ENCODE measurements at regions not wholly inside any gene's neighbourhood (a gene's known extent, or its start where the extent isn't known, plus 50 kb on each side); places are given as distances from the start of the nearest gene placed in this dataset.

DNA sequence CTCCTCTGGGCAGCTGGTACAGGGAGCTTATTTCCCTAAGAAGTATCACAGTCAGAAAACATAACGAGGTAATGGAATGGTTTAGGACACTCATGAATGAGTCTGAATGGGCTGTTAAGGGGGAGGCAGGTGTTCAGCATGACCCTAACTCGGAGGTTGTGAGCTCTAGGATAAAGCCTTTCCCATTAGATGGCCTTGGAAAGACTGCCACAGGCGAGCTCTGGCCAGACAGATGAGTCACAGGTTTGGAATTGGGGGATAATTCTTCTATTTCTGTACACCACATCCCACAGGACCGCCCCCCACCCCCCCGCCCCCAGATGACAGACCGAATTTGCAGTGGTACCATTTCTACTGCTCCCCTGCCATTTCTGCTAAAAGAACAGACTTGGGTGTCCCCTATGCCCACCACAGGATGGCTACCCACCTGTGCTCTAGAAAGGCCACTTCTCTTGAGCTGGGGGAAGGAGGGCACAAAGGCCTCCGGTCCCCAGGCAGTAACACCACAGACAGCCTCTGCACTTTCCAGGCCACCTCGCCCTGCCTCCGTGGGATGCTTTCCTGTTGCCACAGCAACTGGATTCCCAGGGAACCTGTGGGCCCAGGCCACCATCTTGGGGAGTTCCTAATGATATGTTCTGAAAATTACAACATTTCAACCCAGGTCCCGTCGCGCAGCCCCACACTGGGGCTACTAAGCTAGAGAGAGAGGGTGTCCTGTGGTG, 76.7 kb downstream of the TRIM29 start:
- no peak for DNase-seq

GRCh38 chr11:120060512-120060911, 77.4 kb downstream of the TRIM29 start:
- no peak for DNase-seq

- no peak for DNase-seq
These were observed 79.0 kb downstream of the TRIM29 start for GRCh38 chr11:120058931-120059330.

- DNase-seq, result no peak
These were observed 80.0 kb downstream of the TRIM29 start for GRCh38 chr11:120057595-120058581.

GRCh38 chr11:120057028-120057330, 80.9 kb downstream of the TRIM29 start:
- DNase-seq, result no peak

DNA sequence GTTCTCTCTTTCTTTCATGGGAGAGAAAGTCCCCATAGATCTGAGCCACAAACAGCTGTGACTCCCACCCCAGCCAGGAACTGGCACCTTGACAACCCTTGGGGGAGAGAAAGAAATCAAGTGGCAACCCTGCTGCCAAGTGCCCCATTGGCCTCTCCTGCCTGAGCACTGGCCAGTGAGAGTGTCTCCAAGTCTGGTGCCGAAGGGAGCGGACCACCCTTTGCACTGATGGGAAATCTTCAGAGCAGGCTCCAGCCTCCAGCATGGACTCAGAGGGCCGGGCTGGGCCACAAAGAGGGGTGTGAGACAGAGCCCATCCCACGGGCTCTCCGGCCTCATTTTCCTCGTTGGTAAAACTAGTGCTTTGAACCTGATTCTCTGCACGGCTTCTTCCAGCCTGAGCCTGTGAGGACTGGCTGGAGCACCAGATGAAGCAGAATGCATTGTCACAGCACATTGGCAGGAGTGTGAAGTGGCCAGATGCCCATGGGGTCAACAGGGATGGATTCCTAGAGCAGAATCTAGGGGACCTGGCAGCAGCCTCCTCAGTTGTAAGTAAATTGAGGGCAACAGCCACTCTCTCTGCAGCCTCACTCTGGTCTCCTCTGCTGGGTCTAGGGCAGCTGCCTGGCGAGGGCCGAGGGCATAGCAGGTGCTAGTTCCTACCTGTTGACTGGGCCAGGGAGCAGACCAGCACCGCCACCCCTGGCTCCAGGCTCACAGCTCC, 81.4 kb downstream of the TRIM29 start:
- DNase-seq, result no peak

GRCh38 chr11:120055646-120056045, 82.3 kb downstream of the TRIM29 start:
- DNase-seq, result no peak

DNA sequence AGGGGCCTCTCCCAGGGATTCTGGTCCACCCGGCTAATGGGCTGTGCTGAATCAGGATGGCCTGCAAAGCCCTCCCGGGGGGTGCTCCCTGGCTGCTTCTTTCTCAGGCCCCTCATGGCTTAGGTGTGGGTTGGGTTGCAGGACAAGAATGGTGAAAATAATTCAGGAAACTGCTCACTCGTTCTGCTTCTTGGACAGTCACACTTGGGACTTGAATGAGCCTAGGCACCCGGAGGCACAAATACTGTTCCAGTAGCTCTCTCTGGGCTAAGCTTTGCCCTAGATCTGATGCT, 83.2 kb downstream of the TRIM29 start:
- DNase-seq, result no peak

DNA sequence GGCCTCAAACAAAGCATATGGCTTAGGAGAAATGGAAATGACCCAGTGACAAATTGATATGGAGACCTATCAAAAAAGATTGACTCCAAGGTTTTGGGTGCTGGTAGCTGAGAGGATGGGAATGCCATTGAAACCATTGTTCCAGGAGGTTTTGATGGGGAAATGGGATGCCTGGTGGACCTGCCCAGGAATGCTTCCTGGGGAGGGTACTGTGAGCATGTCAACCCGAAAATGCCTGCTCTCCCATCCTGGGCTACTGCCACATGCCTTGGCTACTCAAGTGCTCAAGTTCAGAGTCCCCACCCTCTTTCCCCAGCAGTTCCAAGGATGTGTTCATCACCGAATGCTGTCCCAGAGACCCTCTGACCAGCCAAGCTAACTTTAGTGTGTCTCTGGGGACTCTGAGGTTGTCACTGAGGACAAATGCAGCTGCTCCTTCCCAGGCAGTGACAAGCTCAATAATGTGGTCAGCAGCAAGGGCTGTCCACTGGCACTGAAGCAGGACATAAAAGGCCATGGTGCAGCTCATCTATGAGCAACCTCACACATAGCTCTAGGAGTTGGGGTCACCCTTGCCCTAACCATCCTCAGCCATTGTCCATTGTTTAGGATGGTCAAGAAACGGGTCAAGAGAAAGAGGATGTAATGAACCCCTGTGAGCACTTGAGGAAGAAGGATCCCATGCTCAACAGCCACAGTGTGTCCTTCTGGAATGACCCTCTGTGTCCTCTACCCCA, 83.7 kb downstream of the TRIM29 start:
- no peak for DNase-seq

GRCh38 chr11:120052196-120052775, 85.6 kb downstream of the TRIM29 start:
- DNase-seq, result no peak

- DNase-seq, result no peak
These were observed 93.8 kb downstream of the TRIM29 start for GRCh38 chr11:120044011-120044675.

- DNase-seq, result no peak
These were observed 94.5 kb downstream of the TRIM29 start for GRCh38 chr11:120043328-120043945.

DNA sequence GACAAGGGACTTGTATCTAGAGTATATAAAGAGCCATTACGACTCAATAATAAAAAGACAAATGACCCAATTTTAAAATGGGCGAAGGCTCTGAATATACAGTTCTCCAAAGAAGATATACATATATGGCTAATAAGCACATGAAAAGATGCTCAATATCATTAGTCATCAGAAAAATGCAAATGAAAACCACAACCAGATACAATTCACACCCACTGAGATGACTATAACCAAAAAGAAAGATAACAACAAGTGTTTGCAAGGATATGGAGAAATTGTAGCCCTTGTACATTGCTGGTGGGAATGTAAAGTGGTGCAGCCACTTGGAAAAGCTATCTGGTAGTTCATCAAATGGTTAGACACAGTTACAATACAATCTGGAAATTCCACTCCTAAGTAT, 96.3 kb downstream of the TRIM29 start:
- DNase-seq, result no peak

DNA sequence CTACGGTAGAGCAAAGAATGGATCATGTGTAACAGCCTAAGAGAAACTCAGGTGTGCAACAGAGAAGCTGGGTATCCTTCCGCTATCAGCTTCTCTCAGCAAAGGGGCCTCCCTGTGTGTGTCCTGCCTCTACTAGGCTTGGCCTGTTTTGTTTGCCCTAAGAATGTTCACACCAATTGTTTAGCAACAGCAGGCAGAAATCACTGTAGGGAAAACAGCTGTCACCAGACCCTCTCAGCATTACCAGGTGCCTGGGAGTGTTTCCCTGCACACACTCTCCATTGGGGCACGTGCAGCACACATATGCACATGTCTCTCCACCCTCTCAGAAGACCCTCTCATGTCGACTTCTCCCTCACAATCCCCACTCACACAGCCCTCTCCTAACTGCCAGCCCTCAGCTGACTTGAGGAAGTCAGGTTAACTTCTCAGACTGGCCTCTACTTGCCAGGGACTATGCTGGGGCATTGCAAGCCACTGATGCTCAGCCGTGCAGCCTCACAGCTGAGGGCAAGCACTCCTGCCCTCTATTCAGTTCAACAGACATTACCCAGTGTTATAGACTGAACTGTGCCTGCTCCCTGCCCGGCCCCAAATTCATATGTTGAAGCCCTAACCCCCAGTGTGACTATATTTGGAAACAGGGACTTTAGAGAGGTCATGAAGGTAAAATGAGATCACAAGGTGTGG, 97.6 kb downstream of the TRIM29 start:
- DNase-seq, result no peak

DNA sequence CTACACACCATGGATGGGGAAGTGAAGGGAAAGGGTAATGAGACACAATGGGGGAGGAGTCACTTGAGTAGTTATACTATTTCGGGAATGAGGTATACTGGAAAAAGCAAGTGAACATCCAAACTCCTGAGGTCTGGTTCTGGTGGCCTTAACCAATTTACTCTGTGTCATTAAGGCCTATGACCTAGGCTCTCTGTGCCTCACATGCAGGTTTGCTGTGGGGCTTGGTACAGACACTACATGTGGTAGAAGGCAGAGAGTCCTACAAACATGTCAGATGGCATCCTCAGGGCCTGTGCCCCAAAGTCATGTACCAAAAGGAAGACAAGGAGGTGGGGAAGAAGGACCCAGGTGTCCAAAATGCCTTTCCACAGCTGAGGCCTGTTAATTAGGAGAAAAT, 98.9 kb downstream of the TRIM29 start:
- no peak for DNase-seq

DNA sequence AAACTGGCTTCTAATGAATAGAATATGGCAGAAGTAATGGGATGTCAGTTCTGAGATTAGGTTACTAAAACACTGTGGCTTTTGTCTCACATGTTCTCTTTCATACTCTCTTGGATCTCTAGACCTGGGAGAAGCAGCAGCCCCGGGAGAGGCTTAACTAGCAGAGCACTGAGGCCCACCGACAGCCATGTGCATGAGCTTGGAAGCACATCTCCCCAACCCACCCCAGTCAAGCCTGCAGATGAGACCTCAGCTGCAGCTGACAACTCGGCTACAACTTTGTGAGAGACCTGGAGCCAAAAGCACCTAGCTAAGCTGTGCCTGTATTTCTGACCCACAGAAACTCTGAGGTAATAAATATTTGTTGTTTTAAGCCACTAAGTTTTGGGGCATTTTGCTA, 100.8 kb downstream of the TRIM29 start:
- DNase-seq, result no peak

DNA sequence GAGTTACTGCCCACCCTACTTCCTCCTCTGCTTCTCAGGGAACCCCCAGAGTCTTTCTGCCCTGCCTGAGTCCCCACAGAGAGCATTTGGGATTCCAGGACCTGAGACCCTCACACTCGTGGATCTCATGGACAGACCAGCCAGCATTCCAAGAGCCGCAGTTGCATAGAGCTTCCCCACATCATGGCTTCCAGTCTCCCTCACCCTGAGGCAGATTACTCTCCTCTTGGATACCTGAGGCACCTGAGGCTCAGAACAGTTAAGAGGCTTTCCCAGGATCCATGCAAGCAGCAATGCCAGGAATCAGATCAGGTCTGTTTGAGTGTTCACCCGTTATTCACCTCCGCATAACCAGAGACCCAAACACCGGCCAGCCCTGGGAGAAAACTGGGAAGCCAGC, 102.2 kb downstream of the TRIM29 start:
- DNase-seq, result no peak

DNA sequence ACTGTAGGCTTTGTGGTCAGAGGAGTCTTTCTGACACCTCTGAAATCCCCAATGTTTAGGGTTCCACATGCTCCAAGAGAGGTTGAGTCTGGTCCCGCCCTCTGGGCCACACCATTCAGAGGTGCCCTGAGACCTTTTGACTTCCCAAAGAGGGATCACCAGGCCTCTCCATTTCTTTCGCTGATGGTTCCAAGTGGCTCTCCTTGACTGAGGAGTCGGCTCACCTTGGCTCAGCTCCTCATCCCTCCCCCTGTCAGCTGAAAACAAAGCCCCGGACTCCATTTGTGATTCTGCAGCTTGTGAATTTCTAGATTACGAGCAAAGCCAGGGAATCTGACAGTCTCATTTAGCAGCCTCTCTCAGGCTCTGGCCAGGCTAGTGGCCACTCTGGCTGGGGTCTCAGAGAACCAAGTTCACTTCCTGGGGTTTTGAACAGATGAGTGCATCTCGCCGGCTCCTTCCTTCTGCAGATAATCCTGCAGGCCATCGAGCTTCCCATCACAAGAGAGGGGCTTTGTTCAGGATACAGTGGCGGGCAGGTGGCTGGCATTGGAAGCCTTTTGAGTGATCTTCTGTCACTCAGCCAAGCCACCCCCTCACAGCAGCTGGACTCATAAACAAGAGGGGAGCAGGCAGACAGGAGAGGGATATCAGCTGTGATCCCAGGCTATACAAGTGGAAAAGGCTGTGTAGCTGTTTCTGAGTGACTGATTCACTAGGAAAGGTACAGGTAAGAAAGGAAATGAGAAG, 102.9 kb downstream of the TRIM29 start:
- DNase-seq, result no peak

DNA sequence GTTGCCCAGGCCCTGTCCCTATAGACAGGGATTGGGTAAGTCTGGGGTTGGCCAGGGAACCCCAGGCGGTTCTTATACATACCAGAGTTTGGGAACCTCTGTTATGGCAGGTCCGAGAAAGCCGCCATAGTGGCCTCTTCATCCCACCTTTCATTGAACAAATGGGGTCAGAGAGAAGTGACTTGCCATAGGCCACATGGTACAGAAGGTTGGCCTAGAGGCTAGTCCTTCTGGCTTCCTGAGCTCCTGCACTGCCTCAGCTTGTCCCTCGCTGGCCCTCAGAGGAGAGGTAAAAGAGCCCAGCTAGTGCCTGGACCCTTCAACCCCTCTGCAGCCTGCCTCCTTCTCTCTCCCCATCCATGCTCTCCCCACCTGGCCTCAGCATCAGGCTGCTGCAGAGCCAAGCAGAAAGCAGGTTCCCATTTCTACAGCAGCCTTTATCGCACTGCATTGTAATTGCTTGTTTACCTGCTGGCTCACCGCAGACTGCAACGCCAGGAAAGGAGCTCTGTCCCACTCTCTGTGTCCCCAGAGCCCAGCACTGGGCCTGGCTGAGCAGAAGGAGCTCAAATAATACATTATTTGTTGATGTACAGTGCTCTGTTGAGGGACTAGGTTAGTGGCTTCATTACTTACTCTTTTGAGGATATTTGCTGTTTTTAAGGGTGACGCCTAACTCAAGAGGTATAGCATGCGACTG, 103.6 kb downstream of the TRIM29 start:
- no peak for DNase-seq
